ENCODE measurements at regions not wholly inside any gene's neighbourhood (a gene's known extent, or its start where the extent isn't known, plus 50 kb on each side); places are given as distances from the start of the nearest gene placed in this dataset.

GRCh38 chr7:155863721-155864151 is 51.5 kb upstream of the SHH start:
- TF ChIP-seq POLR2A (IDR thresholded peaks at IDR 0.05; ENCODE audit: low read depth, low read length) (no peak), POLR2AphosphoS5 (IDR thresholded peaks at IDR 0.05; ENCODE audit: low read depth, low read length) (no peak)
